G401 (cell line): ENCODE measurements at regions not wholly inside any gene's neighbourhood (a gene's known extent, or its start where the extent isn't known, plus 50 kb on each side); places are given as distances from the start of the nearest gene placed in this dataset.

Experiments used
- DNase-seq: peaks from one replicate; pipeline ENCODE4 v3.0.0-alpha.2; 2015; ENCODE audit warnings: low spot score
- in situ Hi-C: cut with HindIII; loops from 2 replicates; pipeline ENCODE4 v1.10.0; 2016; ENCODE audit warnings: low sequenced_read_pairs, mixed read lengths

- in situ Hi-C loops, result no loop called here
- DNase-seq, result peak; percentile 21
Measured at GRCh38 chr9:653421-653820, 188.1 kb upstream of the DMRT1 start.

GRCh38 chr9:653856-654387 is 187.6 kb upstream of the DMRT1 start:
- DNase-seq, result peak; percentile 66
- in situ Hi-C loops, result no loop called here

- DNase-seq, result no peak
- in situ Hi-C loops, result no loop called here
Measured at GRCh38 chr9:655875-656274, 185.6 kb upstream of the DMRT1 start.

- no peak for DNase-seq
- in situ Hi-C loops, result no loop called here
Measured at GRCh38 chr9:656926-657568, 184.4 kb upstream of the DMRT1 start.

- DNase-seq, result no peak
- in situ Hi-C loops, result no loop called here
Measured at GRCh38 chr9:659286-659685, 182.2 kb upstream of the DMRT1 start.

GRCh38 chr9:660227-660626 is 181.3 kb upstream of the DMRT1 start:
- DNase-seq, result no peak
- in situ Hi-C loops, result no loop called here

GRCh38 chr9:663541-663940 is 178.0 kb upstream of the DMRT1 start:
- in situ Hi-C loops, result no loop called here
- no peak for DNase-seq

- in situ Hi-C loops, result no loop called here
- no peak for DNase-seq
Measured at GRCh38 chr9:665296-665695, 176.2 kb upstream of the DMRT1 start.

GRCh38 chr9:671997-672396 is 169.5 kb upstream of the DMRT1 start:
- in situ Hi-C loops, result no loop called here
- DNase-seq, result no peak

- no peak for DNase-seq
- in situ Hi-C loops, result no loop called here
Measured at GRCh38 chr9:672851-673250, 168.6 kb upstream of the DMRT1 start.

GRCh38 chr9:673264-673965 is 168.1 kb upstream of the DMRT1 start:
- no peak for DNase-seq
- in situ Hi-C loops, result no loop called here

- no peak for DNase-seq
Measured at GRCh38 chr9:673966-674526, 167.5 kb upstream of the DMRT1 start.

GRCh38 chr9:675697-676370 is 165.7 kb upstream of the DMRT1 start:
- in situ Hi-C loops, result no loop called here
- no peak for DNase-seq

More at GRCh38 chr9:673966-674526, 167.5 kb upstream of the DMRT1 start:
- in situ Hi-C loops, result no loop called here

GRCh38 chr9:676780-677438 is 164.6 kb upstream of the DMRT1 start:
- DNase-seq, result peak; percentile 64
- in situ Hi-C loops, result no loop called here

- in situ Hi-C loops, result no loop called here
- DNase-seq, result peak; percentile 67
Measured at GRCh38 chr9:677461-678097, 163.9 kb upstream of the DMRT1 start.

- no peak for DNase-seq
- in situ Hi-C loops, result no loop called here
Measured at GRCh38 chr9:678897-679296, 162.6 kb upstream of the DMRT1 start.

- in situ Hi-C loops, result no loop called here
- DNase-seq, result no peak
Measured at GRCh38 chr9:679462-679861, 162.0 kb upstream of the DMRT1 start.

- in situ Hi-C loops, result no loop called here
- no peak for DNase-seq
Measured at GRCh38 chr9:680106-680505, 161.4 kb upstream of the DMRT1 start.
